Breast epithelium (tissue), 3 donors: ENCODE measurements at regions not wholly inside any gene's neighbourhood (a gene's known extent, or its start where the extent isn't known, plus 50 kb on each side); places are given as distances from the start of the nearest gene placed in this dataset.

Source experiments
- POLR2A ChIP-seq: fragments of 450-650 bp; IDR thresholded peaks from one replicate; pipeline ENCODE4 v1.6.1; 2016; ENCODE audit warnings: antibody characterized with exemption, mild to moderate bottlenecking, moderate library complexity
- TF ChIP-seq, protein P1 (sequence below), 3 donors: fragments of 450-650 bp; IDR thresholded peaks; one replicate each; pipeline ENCODE4 v1.5.1; 2016 to 2017; ENCODE audit warnings: antibody characterized with exemption in 3 of 3, mild to moderate bottlenecking in 3 of 3, moderate library complexity in 3 of 3

DNA sequence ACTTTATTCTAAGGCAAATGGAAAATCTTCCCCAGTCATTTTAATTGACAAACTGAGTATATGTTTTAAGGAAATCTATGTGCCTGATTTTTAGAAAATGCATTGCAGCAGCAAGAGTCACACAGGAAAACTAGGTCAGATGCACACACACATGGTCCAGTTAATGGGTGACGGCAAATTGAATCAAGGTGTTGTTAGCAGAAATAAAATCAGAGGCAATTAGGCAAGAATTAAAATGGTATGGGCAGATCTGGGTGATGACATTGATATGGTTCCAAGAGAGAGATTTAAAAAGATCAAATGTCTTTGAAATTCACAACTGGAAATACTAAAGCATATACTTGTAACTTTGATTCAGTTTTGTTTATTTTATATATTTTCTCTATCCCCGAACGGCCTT lies 174.2 kb upstream of the CDH19 start:
- TF ChIP-seq, protein P1, sequence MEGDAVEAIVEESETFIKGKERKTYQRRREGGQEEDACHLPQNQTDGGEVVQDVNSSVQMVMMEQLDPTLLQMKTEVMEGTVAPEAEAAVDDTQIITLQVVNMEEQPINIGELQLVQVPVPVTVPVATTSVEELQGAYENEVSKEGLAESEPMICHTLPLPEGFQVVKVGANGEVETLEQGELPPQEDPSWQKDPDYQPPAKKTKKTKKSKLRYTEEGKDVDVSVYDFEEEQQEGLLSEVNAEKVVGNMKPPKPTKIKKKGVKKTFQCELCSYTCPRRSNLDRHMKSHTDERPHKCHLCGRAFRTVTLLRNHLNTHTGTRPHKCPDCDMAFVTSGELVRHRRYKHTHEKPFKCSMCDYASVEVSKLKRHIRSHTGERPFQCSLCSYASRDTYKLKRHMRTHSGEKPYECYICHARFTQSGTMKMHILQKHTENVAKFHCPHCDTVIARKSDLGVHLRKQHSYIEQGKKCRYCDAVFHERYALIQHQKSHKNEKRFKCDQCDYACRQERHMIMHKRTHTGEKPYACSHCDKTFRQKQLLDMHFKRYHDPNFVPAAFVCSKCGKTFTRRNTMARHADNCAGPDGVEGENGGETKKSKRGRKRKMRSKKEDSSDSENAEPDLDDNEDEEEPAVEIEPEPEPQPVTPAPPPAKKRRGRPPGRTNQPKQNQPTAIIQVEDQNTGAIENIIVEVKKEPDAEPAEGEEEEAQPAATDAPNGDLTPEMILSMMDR (IDR thresholded peaks at IDR 0.05): no peak
- no peak for TF ChIP-seq POLR2A
